ENCODE measurements at regions not wholly inside any gene's neighbourhood (a gene's known extent, or its start where the extent isn't known, plus 50 kb on each side); places are given as distances from the start of the nearest gene placed in this dataset.

- no peak for TF ChIP-seq CTCF (IDR thresholded peaks at IDR 0.05; ENCODE audit: insufficient read depth, low read depth, low read length, missing control alignments)
- no peak overlapping the region for H3K4me3 ChIP-seq (ENCODE audit: low read length)
- no peak for DNase-seq (ENCODE audit: low read depth)
Measured at GRCh38 chr10:130454543-130455000, 318.4 kb downstream of the GLRX3 start.

GRCh38 chr10:130455111-130455695 lies 319.0 kb downstream of the GLRX3 start:
- TF ChIP-seq CTCF (IDR thresholded peaks at IDR 0.05; ENCODE audit: insufficient read depth, low read depth, low read length, missing control alignments) = no peak
- no peak for DNase-seq (ENCODE audit: low read depth)
- no peak overlapping the region for H3K4me3 ChIP-seq (ENCODE audit: low read length)

GRCh38 chr10:130455791-130456190 lies 319.6 kb downstream of the GLRX3 start:
- DNase-seq (ENCODE audit: low read depth) = no peak
- no peak for TF ChIP-seq CTCF (IDR thresholded peaks at IDR 0.05; ENCODE audit: insufficient read depth, low read depth, low read length, missing control alignments)
- H3K4me3 ChIP-seq (ENCODE audit: low read length) = no peak overlapping the region

- TF ChIP-seq CTCF (IDR thresholded peaks at IDR 0.05; ENCODE audit: insufficient read depth, low read depth, low read length, missing control alignments) = no peak
- no peak for DNase-seq (ENCODE audit: low read depth)
- H3K4me3 ChIP-seq (ENCODE audit: low read length) = no peak overlapping the region
Measured at GRCh38 chr10:130456616-130457015, 320.4 kb downstream of the GLRX3 start.

GRCh38 chr10:130458509-130458908 lies 322.3 kb downstream of the GLRX3 start:
- no peak overlapping the region for H3K4me3 ChIP-seq (ENCODE audit: low read length)
- no peak for DNase-seq (ENCODE audit: low read depth)
- no peak for TF ChIP-seq CTCF (IDR thresholded peaks at IDR 0.05; ENCODE audit: insufficient read depth, low read depth, low read length, missing control alignments)

- no peak for DNase-seq (ENCODE audit: low read depth)
- TF ChIP-seq CTCF (IDR thresholded peaks at IDR 0.05; ENCODE audit: insufficient read depth, low read depth, low read length, missing control alignments) = no peak
- no peak overlapping the region for H3K4me3 ChIP-seq (ENCODE audit: low read length)
Measured at GRCh38 chr10:130459011-130459410, 322.8 kb downstream of the GLRX3 start.

GRCh38 chr10:130459851-130460490 lies 323.8 kb downstream of the GLRX3 start:
- TF ChIP-seq CTCF (IDR thresholded peaks at IDR 0.05; ENCODE audit: insufficient read depth, low read depth, low read length, missing control alignments) = no peak
- no peak overlapping the region for H3K4me3 ChIP-seq (ENCODE audit: low read length)
- no peak for DNase-seq (ENCODE audit: low read depth)

Measured in epithelial cell of esophagus (primary cell).